ENCODE measurements at regions not wholly inside any gene's neighbourhood (a gene's known extent, or its start where the extent isn't known, plus 50 kb on each side); places are given as distances from the start of the nearest gene placed in this dataset.

DNA sequence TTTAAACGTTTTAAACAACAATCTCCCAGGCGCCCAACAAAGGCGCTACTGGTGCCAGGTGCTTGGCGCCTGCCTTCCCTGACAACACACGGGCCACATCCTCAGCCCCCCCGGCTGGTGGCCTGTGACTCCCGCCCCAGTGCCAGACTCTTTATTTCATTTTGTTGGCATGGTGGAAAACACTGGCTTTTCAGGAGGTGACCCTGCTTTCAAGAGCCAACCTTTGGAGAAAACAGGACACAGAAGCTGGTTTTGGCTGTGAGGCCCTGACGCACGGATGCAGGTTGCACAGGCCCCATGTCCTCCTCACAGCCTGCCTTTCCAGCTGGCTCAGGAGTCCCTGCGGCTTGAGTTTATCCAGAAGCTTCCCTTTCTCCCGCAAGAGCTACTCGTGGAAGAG is 100.0 kb downstream of the METRNL start:
- H3K27me3 ChIP-seq (replicated peaks in 1 of 4; ENCODE audit: control insufficient read depth in 3 of 4, extremely low read depth in 1 of 4, insufficient read depth in 3 of 4, low read length in 3 of 4) = no peaks in the 10 kb centered on the region
- DNase-seq (ENCODE audit: low read depth in 1 of 2, low spot score in 2 of 2) = no peak
- 83% methylated on average over 12 of the region's 12 CpGs; no CpG with 5 or more reads in 1 of the 2 experiments for WGBS, 2 experiments (ENCODE audit: extremely low coverage in 1 of 2, insufficient coverage in 1 of 2, insufficient read length in 1 of 2, insufficient replicate concordance in 2 of 2, low coverage in 1 of 2, low lambda C conversion rate in 2 of 2, missing lambda C conversion rate in 1 of 2)
- H3K4me2 ChIP-seq (ENCODE audit: insufficient read depth in 1 of 2, low read depth in 2 of 2, low read length in 2 of 2) = no peak overlapping the region
- peaks cover 52 to 93% of the 10 kb centered on the region in 2 experiments for H3K9me3 ChIP-seq (ENCODE audit: insufficient read depth in 2 of 2, low read depth in 1 of 2, low read length in 1 of 2)
- no peaks in the 10 kb centered on the region for H3K79me1 ChIP-seq (ENCODE audit: low read depth, low read length)
- CTCF ChIA-PET (ENCODE audit: partially characterized antibody) = interaction anchor here (1.1 to 1.2 kb wide), 3 partner anchors 10 to 28 kb away, joined by 3 read pairs; no protein-coding TSS in a partner anchor
- H4K8ac ChIP-seq (ENCODE audit: extremely low read depth, insufficient read depth, low read length) = no peak overlapping the region
- H3K23me2 ChIP-seq (ENCODE audit: low read depth, low read length) = no peaks in the 10 kb centered on the region
- no peak overlapping the region for H2AK5ac ChIP-seq (ENCODE audit: low read depth, low read length)
- no peak overlapping the region for H3K27ac ChIP-seq (ENCODE audit: low read depth, low read length)
- no peak overlapping the region for H3K4ac ChIP-seq (replicated peaks; ENCODE audit: insufficient read length, low read depth, low read length)
- no peak overlapping the region for H4K91ac ChIP-seq (replicated peaks; ENCODE audit: insufficient read length, low read length)
- no peaks in the 10 kb centered on the region for H4K20me1 ChIP-seq (replicated peaks in 1 of 2; ENCODE audit: control insufficient read depth in 1 of 2, insufficient read depth in 2 of 2, low read length in 2 of 2)
- no peak overlapping the region for H2BK12ac ChIP-seq (ENCODE audit: low read depth, low read length)
- H2BK5ac ChIP-seq (ENCODE audit: low read depth, low read length) = no peak overlapping the region
- no peak overlapping the region for H3K23ac ChIP-seq (ENCODE audit: insufficient read length)
- H3K4me1 ChIP-seq (replicated peaks in 1 of 4; ENCODE audit: control insufficient read depth in 3 of 4, insufficient read depth in 4 of 4, low read length in 3 of 4) = no peaks in the 10 kb centered on the region
- H2BK15ac ChIP-seq (ENCODE audit: low read length) = no peak overlapping the region
- no peak overlapping the region for H3K14ac ChIP-seq (ENCODE audit: insufficient read length)
- no peak overlapping the region for H4K5ac ChIP-seq (ENCODE audit: insufficient read length, low read depth, low read length)
- H3K79me2 ChIP-seq (ENCODE audit: control insufficient read depth in 1 of 2, insufficient read depth in 2 of 2, low read length in 2 of 2) = no peaks in the 10 kb centered on the region
- no peak overlapping the region for H2BK20ac ChIP-seq (ENCODE audit: low read length)
- no peak overlapping the region for H3K18ac ChIP-seq (ENCODE audit: extremely low read depth, low read length)
- TF ChIP-seq JUND (IDR thresholded peaks at IDR 0.05; ENCODE audit: low read length) (no peak), RXRA (IDR thresholded peaks at IDR 0.05; ENCODE audit: insufficient read depth, low read depth, low read length) (no peak)
- H3K56ac ChIP-seq (replicated peaks; ENCODE audit: insufficient read length, low read depth, low read length) = no peak overlapping the region
- no peaks in the 10 kb centered on the region for H3K36me3 ChIP-seq (ENCODE audit: control insufficient read depth in 2 of 4, insufficient read depth in 4 of 4, low read length in 3 of 4)
- H3K9ac ChIP-seq (replicated peaks in 1 of 4; ENCODE audit: extremely low read depth in 1 of 4, low read depth in 3 of 4, low read length in 3 of 4) = no peak overlapping the region
- no peak overlapping the region for H3K4me3 ChIP-seq (ENCODE audit: extremely low read depth in 1 of 4, insufficient read depth in 2 of 4, low read depth in 3 of 4, low read length in 4 of 4)
- POLR2A ChIA-PET (ENCODE audit: partially characterized antibody) = no interaction called here
- H2AFZ ChIP-seq (ENCODE audit: low read length) = no peak overlapping the region
- no peak overlapping the region for H2BK120ac ChIP-seq (replicated peaks; ENCODE audit: low read depth, low read length)
- FAIRE-seq = no peak
